Panc1 (cell line): ENCODE measurements at regions not wholly inside any gene's neighbourhood (a gene's known extent, or its start where the extent isn't known, plus 50 kb on each side); places are given as distances from the start of the nearest gene placed in this dataset.

Source experiments
- ATAC-seq: fragments of 200-7000 bp; cut with Tn5 transposase; 2 replicates; pipeline ENCODE4 v1.9.1; 2020; ENCODE audit warnings: mild to moderate bottlenecking, moderate library complexity
- BruUV-seq: library from RNA; stranded (reverse); fragments of 400-500 nt; replicated peaks from 2 replicates; lab custom pipeline; 2021; lab: Mats Ljungman, UMichigan
- CTCF ChIA-PET: fragments of 300-600 bp; sonication (Branson Sonifier 250); formaldehyde crosslinking; loops from one replicate; lab custom pipeline; 2022; ENCODE audit warnings: antibody characterized with exemption; lab: Charles Lee
- POLR2A ChIA-PET: fragments of 300-600 bp; sonication (Branson Sonifier 250); formaldehyde crosslinking; loops from one replicate; lab custom pipeline; 2022; ENCODE audit warnings: antibody characterized with exemption; lab: Charles Lee
- DNase-seq: peaks from one replicate; pipeline ENCODE4 v3.0.0-alpha.2; 2010; ENCODE audit warnings: low read depth, low spot score
- H3K27ac ChIP-seq: 2 replicates; pipeline ENCODE4 v1.5.1; 2011; ENCODE audit warnings: mild to moderate bottlenecking, low read length, inconsistent platforms
- H3K27me3 ChIP-seq: fragments of 200-500 bp; sonication (Bioruptor generic); 2 replicates; pipeline ENCODE4 v1.6.0; 2014; ENCODE audit warnings: low read length, inconsistent platforms; ENCODE audit not compliant: control insufficient read depth, insufficient read depth
- H3K36me3 ChIP-seq: fragments of 200-500 bp; sonication (Bioruptor generic); 2 replicates; pipeline ENCODE4 v1.5.1; 2014; ENCODE audit warnings: inconsistent platforms, mild to moderate bottlenecking, low read length, moderate library complexity; ENCODE audit not compliant: control insufficient read depth, insufficient read depth
- H3K4me1 ChIP-seq: 2 replicates; pipeline ENCODE4 v1.5.1; 2011; ENCODE audit warnings: inconsistent platforms, mild to moderate bottlenecking, low read length, moderate library complexity; ENCODE audit not compliant: control insufficient read depth, insufficient read depth
- H3K4me3 ChIP-seq, 2 experiments: 2 replicates each; pipeline ENCODE4 v1.5.1; 2011 to 2012; ENCODE audit warnings: low read depth in 2 of 2, low read length in 2 of 2, mild to moderate bottlenecking in 2 of 2, inconsistent platforms in 1 of 2, moderate library complexity in 1 of 2
- H3K9me3 ChIP-seq: fragments of 200-500 bp; sonication (Bioruptor generic); 2 replicates; pipeline ENCODE4 v1.5.1; 2014; ENCODE audit warnings: low read depth, mild to moderate bottlenecking, inconsistent platforms, low read length, moderate library complexity; ENCODE audit not compliant: control insufficient read depth, insufficient read depth
- POLR2AphosphoS5 ChIP-seq: IDR thresholded peaks from 2 replicates; pipeline ENCODE4 v1.6.1; 2012; ENCODE audit warnings: mild to moderate bottlenecking, low read depth, low read length, moderate library complexity
- SIN3A ChIP-seq: IDR thresholded peaks from 2 replicates; pipeline ENCODE4 v1.6.1; 2012; ENCODE audit warnings: low read depth, mild to moderate bottlenecking, low read length, moderate library complexity, borderline replicate concordance; ENCODE audit not compliant: insufficient read depth
- TCF7L2 ChIP-seq: IDR thresholded peaks from 2 replicates; pipeline ENCODE4 v1.6.1; 2011; ENCODE audit warnings: mild to moderate bottlenecking, low read depth, low read length, inconsistent platforms
- in situ Hi-C: cut with HindIII; loops from 2 replicates; pipeline ENCODE4 v1.10.0; 2016; ENCODE audit warnings: low sequenced_read_pairs, low pct_unique_long_range_greater_than_20kb
- intact Hi-C: fragments of 100-400 bp; cut with micrococcal nuclease; formaldehyde crosslinking; loops from one replicate; pipeline ENCODE4 v1.10.0; 2022; ENCODE audit not compliant: unreplicated experiment
- TF ChIP-seq, protein P1 (sequence below), 2 experiments: IDR thresholded peaks; 2 replicates each; pipeline ENCODE4 v1.6.1; 2011 to 2012; ENCODE audit warnings: low read depth in 2 of 2, control low read depth in 1 of 2, low read length in 1 of 2, mild to moderate bottlenecking in 1 of 2, moderate library complexity in 1 of 2; ENCODE audit not compliant: insufficient read depth in 1 of 2
- TF ChIP-seq, protein P2 (sequence below): fragments of 450-650 bp; IDR thresholded peaks from 2 replicates; pipeline ENCODE4 v1.5.1; 2017; ENCODE audit warnings: mild to moderate bottlenecking

DNA sequence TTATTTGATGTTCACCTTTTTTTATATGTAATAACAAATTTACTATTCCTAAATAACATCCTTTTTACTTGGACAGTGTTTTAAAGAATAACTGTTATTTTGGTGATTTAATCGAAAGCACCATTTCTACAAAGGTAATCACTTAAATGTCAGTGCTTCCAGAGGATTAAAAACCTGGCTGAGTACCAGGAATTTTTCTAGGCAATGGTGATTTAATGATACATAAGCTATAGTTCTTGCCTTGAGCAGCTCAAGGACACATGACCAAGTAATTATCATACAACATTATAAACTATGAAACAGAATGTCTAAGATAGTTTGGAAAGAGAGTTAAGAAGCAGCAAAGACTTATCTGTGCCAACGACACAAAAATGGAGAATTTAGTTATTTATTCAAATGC, 1291.9 kb upstream of the TENM3 start:
- Histone ChIP-seq H3K27me3 (no peaks in the 10 kb centered on the region), H3K36me3 (no peaks in the 10 kb centered on the region), H3K4me1 (no peaks in the 10 kb centered on the region), H3K4me3 (no peak overlapping the region), H3K9me3 (no peaks in the 10 kb centered on the region), H3K27ac (no peak overlapping the region)
- ChIA-PET CTCF (no interaction called here), POLR2A (no interaction called here)
- intact Hi-C loops = no loop called here
- no TSS peak for BruUV-seq
- in situ Hi-C loops = no loop called here
- ATAC-seq (no peak), DNase-seq (no peak)
- TF ChIP-seq, protein P1, sequence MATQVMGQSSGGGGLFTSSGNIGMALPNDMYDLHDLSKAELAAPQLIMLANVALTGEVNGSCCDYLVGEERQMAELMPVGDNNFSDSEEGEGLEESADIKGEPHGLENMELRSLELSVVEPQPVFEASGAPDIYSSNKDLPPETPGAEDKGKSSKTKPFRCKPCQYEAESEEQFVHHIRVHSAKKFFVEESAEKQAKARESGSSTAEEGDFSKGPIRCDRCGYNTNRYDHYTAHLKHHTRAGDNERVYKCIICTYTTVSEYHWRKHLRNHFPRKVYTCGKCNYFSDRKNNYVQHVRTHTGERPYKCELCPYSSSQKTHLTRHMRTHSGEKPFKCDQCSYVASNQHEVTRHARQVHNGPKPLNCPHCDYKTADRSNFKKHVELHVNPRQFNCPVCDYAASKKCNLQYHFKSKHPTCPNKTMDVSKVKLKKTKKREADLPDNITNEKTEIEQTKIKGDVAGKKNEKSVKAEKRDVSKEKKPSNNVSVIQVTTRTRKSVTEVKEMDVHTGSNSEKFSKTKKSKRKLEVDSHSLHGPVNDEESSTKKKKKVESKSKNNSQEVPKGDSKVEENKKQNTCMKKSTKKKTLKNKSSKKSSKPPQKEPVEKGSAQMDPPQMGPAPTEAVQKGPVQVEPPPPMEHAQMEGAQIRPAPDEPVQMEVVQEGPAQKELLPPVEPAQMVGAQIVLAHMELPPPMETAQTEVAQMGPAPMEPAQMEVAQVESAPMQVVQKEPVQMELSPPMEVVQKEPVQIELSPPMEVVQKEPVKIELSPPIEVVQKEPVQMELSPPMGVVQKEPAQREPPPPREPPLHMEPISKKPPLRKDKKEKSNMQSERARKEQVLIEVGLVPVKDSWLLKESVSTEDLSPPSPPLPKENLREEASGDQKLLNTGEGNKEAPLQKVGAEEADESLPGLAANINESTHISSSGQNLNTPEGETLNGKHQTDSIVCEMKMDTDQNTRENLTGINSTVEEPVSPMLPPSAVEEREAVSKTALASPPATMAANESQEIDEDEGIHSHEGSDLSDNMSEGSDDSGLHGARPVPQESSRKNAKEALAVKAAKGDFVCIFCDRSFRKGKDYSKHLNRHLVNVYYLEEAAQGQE (IDR thresholded peaks at IDR 0.05; ENCODE audit: insufficient read depth in 1 of 2, low read depth in 2 of 2, low read length in 1 of 2) = no peak
- TF ChIP-seq TCF7L2 (no peak), SIN3A (no peak), POLR2AphosphoS5 (no peak)
- TF ChIP-seq, protein P2, sequence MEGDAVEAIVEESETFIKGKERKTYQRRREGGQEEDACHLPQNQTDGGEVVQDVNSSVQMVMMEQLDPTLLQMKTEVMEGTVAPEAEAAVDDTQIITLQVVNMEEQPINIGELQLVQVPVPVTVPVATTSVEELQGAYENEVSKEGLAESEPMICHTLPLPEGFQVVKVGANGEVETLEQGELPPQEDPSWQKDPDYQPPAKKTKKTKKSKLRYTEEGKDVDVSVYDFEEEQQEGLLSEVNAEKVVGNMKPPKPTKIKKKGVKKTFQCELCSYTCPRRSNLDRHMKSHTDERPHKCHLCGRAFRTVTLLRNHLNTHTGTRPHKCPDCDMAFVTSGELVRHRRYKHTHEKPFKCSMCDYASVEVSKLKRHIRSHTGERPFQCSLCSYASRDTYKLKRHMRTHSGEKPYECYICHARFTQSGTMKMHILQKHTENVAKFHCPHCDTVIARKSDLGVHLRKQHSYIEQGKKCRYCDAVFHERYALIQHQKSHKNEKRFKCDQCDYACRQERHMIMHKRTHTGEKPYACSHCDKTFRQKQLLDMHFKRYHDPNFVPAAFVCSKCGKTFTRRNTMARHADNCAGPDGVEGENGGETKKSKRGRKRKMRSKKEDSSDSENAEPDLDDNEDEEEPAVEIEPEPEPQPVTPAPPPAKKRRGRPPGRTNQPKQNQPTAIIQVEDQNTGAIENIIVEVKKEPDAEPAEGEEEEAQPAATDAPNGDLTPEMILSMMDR = no peak

DNA sequence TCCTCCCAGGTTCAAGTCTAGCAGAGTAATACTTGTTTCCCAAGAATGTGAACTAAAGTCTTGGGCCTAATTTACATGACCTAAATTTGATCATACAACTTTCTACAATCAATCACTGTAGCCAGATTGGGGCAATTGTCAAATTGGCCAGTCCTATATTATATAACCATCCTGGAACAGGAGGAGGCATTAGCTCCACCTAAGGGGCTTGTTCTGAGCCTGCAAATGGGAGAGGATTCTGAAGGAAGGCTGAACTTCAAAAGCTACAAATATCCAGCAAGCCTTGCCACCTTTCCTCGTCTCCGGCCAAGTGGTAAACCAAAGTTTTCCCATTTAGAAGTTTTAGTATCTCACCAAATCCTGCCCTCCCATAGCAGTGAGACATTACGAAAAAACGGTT, 1289.6 kb upstream of the TENM3 start:
- in situ Hi-C loops (no loop called here), intact Hi-C loops (no loop called here)
- H3K27me3 ChIP-seq = no peaks in the 10 kb centered on the region
- ChIA-PET CTCF (no interaction called here), POLR2A (no interaction called here)
- no peaks in the 10 kb centered on the region for H3K9me3 ChIP-seq
- H3K4me3 ChIP-seq = no peak overlapping the region
- no peak for TF ChIP-seq SIN3A
- TF ChIP-seq, protein P2 = no peak
- no peak for TF ChIP-seq TCF7L2
- TF ChIP-seq POLR2AphosphoS5 = no peak
- TF ChIP-seq, protein P1 (IDR thresholded peaks at IDR 0.05; ENCODE audit: insufficient read depth in 1 of 2, low read depth in 2 of 2, low read length in 1 of 2) = no peak
- no peaks in the 10 kb centered on the region for H3K36me3 ChIP-seq
- no peak overlapping the region for H3K27ac ChIP-seq
- H3K4me1 ChIP-seq = no peaks in the 10 kb centered on the region
- ATAC-seq (no peak), DNase-seq (no peak)
- BruUV-seq = no TSS peak
